22Rv1 (cell line): ENCODE measurements at regions not wholly inside any gene's neighbourhood (a gene's known extent, or its start where the extent isn't known, plus 50 kb on each side); places are given as distances from the start of the nearest gene placed in this dataset.

Source experiments
- ZFX ChIP-seq: fragments of 450-650 bp; IDR thresholded peaks from 2 replicates; pipeline ENCODE4 v1.6.1; 2017; ENCODE audit warnings: antibody characterized with exemption, borderline replicate concordance
- TF ChIP-seq, protein P1 (sequence below): fragments of 450-650 bp; IDR thresholded peaks from 2 replicates; pipeline ENCODE4 v1.5.1; 2017; ENCODE audit warnings: mild to moderate bottlenecking

GRCh38 chr7:46534664-46535588 lies 613.9 kb upstream of the IGFBP3 start:
- TF ChIP-seq, protein P1, sequence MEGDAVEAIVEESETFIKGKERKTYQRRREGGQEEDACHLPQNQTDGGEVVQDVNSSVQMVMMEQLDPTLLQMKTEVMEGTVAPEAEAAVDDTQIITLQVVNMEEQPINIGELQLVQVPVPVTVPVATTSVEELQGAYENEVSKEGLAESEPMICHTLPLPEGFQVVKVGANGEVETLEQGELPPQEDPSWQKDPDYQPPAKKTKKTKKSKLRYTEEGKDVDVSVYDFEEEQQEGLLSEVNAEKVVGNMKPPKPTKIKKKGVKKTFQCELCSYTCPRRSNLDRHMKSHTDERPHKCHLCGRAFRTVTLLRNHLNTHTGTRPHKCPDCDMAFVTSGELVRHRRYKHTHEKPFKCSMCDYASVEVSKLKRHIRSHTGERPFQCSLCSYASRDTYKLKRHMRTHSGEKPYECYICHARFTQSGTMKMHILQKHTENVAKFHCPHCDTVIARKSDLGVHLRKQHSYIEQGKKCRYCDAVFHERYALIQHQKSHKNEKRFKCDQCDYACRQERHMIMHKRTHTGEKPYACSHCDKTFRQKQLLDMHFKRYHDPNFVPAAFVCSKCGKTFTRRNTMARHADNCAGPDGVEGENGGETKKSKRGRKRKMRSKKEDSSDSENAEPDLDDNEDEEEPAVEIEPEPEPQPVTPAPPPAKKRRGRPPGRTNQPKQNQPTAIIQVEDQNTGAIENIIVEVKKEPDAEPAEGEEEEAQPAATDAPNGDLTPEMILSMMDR, result no peak
- no peak for TF ChIP-seq ZFX
